SK-N-SH treated with all-trans-retinoic acid at 6 μM for 48 hours (cell line): ENCODE measurements at regions not wholly inside any gene's neighbourhood (a gene's known extent, or its start where the extent isn't known, plus 50 kb on each side); places are given as distances from the start of the nearest gene placed in this dataset.

Source experiments
- ARNTL ChIP-seq: fragments of 450-650 bp; formaldehyde crosslinking; IDR thresholded peaks from 2 replicates; pipeline ENCODE4 v1.5.0; 2020; ENCODE audit warnings: low read depth, mild to moderate bottlenecking, moderate library complexity, borderline replicate concordance
- CSDC2 ChIP-seq: fragments of 250-450 bp; sonication (Bioruptor Pico); IDR thresholded peaks from 2 replicates; pipeline ENCODE4 v1.5.0; 2020; ENCODE audit warnings: mild to moderate bottlenecking, moderate library complexity
- ESRRG ChIP-seq: fragments of 250-450 bp; sonication (Bioruptor Pico); IDR thresholded peaks from 2 replicates; pipeline ENCODE4 v1.6.1; 2021; ENCODE audit warnings: mild to moderate bottlenecking
- OSR1 ChIP-seq: fragments of 250-450 bp; sonication (Bioruptor Pico); IDR thresholded peaks from 2 replicates; pipeline ENCODE4 v1.8.0; 2022; ENCODE audit warnings: moderate library complexity, mild to moderate bottlenecking, inconsistent platforms
- PATZ1 ChIP-seq: fragments of 250-450 bp; sonication (Bioruptor Pico); IDR thresholded peaks from 2 replicates; pipeline ENCODE4 v1.8.0; 2020; ENCODE audit warnings: mild to moderate bottlenecking, moderate library complexity, borderline replicate concordance
- PPARA ChIP-seq: fragments of 250-450 bp; sonication (Bioruptor Pico); IDR thresholded peaks from 2 replicates; pipeline ENCODE4 v1.5.0; 2020; ENCODE audit warnings: mild to moderate bottlenecking, borderline replicate concordance
- TCF4 ChIP-seq: fragments of 250-450 bp; sonication (Bioruptor Pico); IDR thresholded peaks from 2 replicates; pipeline ENCODE4 v1.8.0; 2021; ENCODE audit warnings: mild to moderate bottlenecking, moderate library complexity, borderline replicate concordance
- TOX ChIP-seq: fragments of 250-450 bp; sonication (Bioruptor Pico); IDR thresholded peaks from 2 replicates; pipeline ENCODE4 v1.8.0; 2021; ENCODE audit warnings: mild to moderate bottlenecking, moderate library complexity, borderline replicate concordance
- ZC3H10 ChIP-seq: fragments of 250-450 bp; sonication (Bioruptor Pico); IDR thresholded peaks from 2 replicates; pipeline ENCODE4 v1.5.1; 2021; ENCODE audit warnings: mild to moderate bottlenecking, moderate library complexity
- ZFP30 ChIP-seq: fragments of 450-650 bp; formaldehyde crosslinking; IDR thresholded peaks from 2 replicates; pipeline ENCODE4 v1.5.0; 2022; ENCODE audit warnings: mild to moderate bottlenecking, moderate library complexity
- ZNF565 ChIP-seq: fragments of 450-650 bp; formaldehyde crosslinking; conservative IDR thresholded peaks from 2 replicates; pipeline ENCODE4 v1.5.0; 2020; ENCODE audit warnings: low read depth, mild to moderate bottlenecking, moderate library complexity

GRCh38 chr6:139510040-139510790, 135.8 kb upstream of the CITED2 start:
- TF ChIP-seq ZNF565 (CRISPR knock-in tag) (no peak), ZC3H10 (no peak), OSR1 (CRISPR knock-in tag) (no peak), TOX (no peak), PATZ1 (no peak), TCF4 (CRISPR knock-in tag) (no peak), CSDC2 (CRISPR knock-in tag) (no peak), ZFP30 (CRISPR knock-in tag) (no peak), PPARA (CRISPR knock-in tag) (no peak), ARNTL (CRISPR knock-in tag) (no peak), ESRRG (no peak)
